Testis (tissue), 2 donors: ENCODE measurements at regions not wholly inside any gene's neighbourhood (a gene's known extent, or its start where the extent isn't known, plus 50 kb on each side); places are given as distances from the start of the nearest gene placed in this dataset.
"Not testable (repeated sequence)": the region's sequence is repeated elsewhere in the genome, so short reads cannot be mapped to it uniquely, and the experiment has no call there.

Experiments used
- DNase-seq: peaks from one replicate; pipeline ENCODE4 v3.0.0-alpha.2; 2019
- H3K27ac ChIP-seq, 2 donors: fragments of 200-600 bp; sonication (generic); one replicate each; pipeline ENCODE4 v1.5.1; 2019
- H3K27me3 ChIP-seq: fragments of 200-600 bp; sonication (generic); one replicate; pipeline ENCODE4 v1.5.1; 2019
- H3K36me3 ChIP-seq: fragments of 200-600 bp; sonication (generic); one replicate; pipeline ENCODE4 v1.5.1; 2017; ENCODE audit warnings: low read depth; ENCODE audit errors: missing control alignments
- H3K4me1 ChIP-seq: fragments of 200-600 bp; sonication (generic); one replicate; pipeline ENCODE4 v1.5.1; 2019
- H3K4me3 ChIP-seq, 2 donors: fragments of 200-600 bp; sonication (generic); one replicate each; pipeline ENCODE4 v1.5.1; 2017 to 2019
- H3K9me3 ChIP-seq: fragments of 200-600 bp; sonication (generic); one replicate; pipeline ENCODE4 v1.5.1; 2017
- CTCF ChIP-seq, 3 experiments: fragments of 450-650 bp in 2 of 3; fragments of 200-600 bp in 1 of 3; sonication (generic) in 1 of 3; IDR thresholded peaks; one replicate each; pipeline ENCODE4 v1.5.1; 2016 to 2019; ENCODE audit warnings: antibody characterized with exemption in 3 of 3, mild to moderate bottlenecking in 2 of 3, moderate library complexity in 1 of 3
- POLR2A ChIP-seq: fragments of 450-650 bp; IDR thresholded peaks from one replicate; pipeline ENCODE4 v1.6.1; 2017; ENCODE audit warnings: antibody characterized with exemption, mild to moderate bottlenecking, moderate library complexity
- WGBS, 2 donors: methylation state at CpG; one replicate each; pipeline ENCODE4 v1.1.5; 2018; 5-methylcytosine and 5-hydroxymethylcytosine counted together
- intact Hi-C: fragments of 100-400 bp; cut with DNase I; formaldehyde crosslinking; loops from one replicate; pipeline ENCODE4 v1.15.1; 2023; ENCODE audit warnings: low total_unique reads

GRCh38 chr4:79597266-79597665 is 189.2 kb upstream of the GK2 start:
- intact Hi-C loops: no loop called here
- H3K27me3 ChIP-seq: no peaks in the 10 kb centered on the region
- H3K27ac ChIP-seq: no peak overlapping the region
- DNase-seq: no peak
- 51 to 59% methylated on average over 2 of the region's 2 CpGs for WGBS, 2 donors
- no peak overlapping the region for H3K4me3 ChIP-seq
- H3K9me3 ChIP-seq: no peaks in the 10 kb centered on the region
- TF ChIP-seq CTCF (IDR thresholded peaks at IDR 0.05) (no peak), POLR2A (no peak)
- no peaks in the 10 kb centered on the region for H3K36me3 ChIP-seq
- no peaks in the 10 kb centered on the region for H3K4me1 ChIP-seq

DNA sequence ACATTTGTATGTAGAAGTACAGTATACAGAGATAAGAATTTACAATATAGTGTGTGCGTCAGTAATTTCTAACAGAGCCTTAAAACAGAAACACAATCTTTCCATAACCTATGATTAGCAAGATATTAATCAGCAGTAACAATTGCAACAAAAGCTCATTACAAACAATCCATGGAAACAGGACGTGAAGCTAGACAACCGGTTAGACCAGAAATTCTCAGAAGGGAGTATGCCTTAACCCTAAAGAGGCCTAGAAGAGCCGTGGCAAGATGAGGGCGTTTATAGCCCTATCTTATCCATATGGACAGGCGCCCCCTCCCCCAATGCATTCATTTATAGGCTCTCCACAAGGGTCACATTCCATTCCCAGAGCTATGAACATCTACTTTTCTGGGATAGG is 184.2 kb upstream of the GK2 start:
- H3K4me3 ChIP-seq, DNase-seq, intact Hi-C loops, H3K36me3 ChIP-seq, H3K4me1 ChIP-seq, H3K9me3 ChIP-seq, H3K27ac ChIP-seq, H3K27me3 ChIP-seq: not testable (repeated sequence)
- 77 to 84% methylated on average over 6 of the region's 6 CpGs for WGBS, 2 donors

- no peaks in the 10 kb centered on the region for H3K36me3 ChIP-seq
- no peak for DNase-seq
- 90 to 100% methylated on average over 1 of the region's 1 CpG for WGBS, 2 donors
- no peaks in the 10 kb centered on the region for H3K4me1 ChIP-seq
- intact Hi-C loops: no loop called here
- H3K4me3 ChIP-seq: no peak overlapping the region
- no peaks in the 10 kb centered on the region for H3K9me3 ChIP-seq
- H3K27ac ChIP-seq: no peak overlapping the region
- H3K27me3 ChIP-seq: no peaks in the 10 kb centered on the region
- TF ChIP-seq CTCF (IDR thresholded peaks at IDR 0.05) (no peak), POLR2A (no peak)
Measured at GRCh38 chr4:79588679-79589078, 180.7 kb upstream of the GK2 start.

- intact Hi-C loops, H3K4me3 ChIP-seq, H3K27me3 ChIP-seq, H3K27ac ChIP-seq, H3K4me1 ChIP-seq, H3K9me3 ChIP-seq, DNase-seq, H3K36me3 ChIP-seq: not testable (repeated sequence)
- WGBS, 2 donors: 93 to 95% methylated on average over 2 of the region's 2 CpGs
Measured at GRCh38 chr4:79587207-79587606, 179.2 kb upstream of the GK2 start.

GRCh38 chr4:79585834-79586233 is 177.8 kb upstream of the GK2 start:
- Histone ChIP-seq H3K27ac (no peak overlapping the region), H3K4me3 (no peak overlapping the region), H3K4me1 (no peaks in the 10 kb centered on the region), H3K27me3 (no peaks in the 10 kb centered on the region), H3K9me3 (no peaks in the 10 kb centered on the region), H3K36me3 (no peaks in the 10 kb centered on the region)
- no peak for DNase-seq
- 84 to 87% methylated on average over 3 of the region's 3 CpGs for WGBS, 2 donors
- intact Hi-C loops: no loop called here
- TF ChIP-seq POLR2A: no peak
- no peak for TF ChIP-seq CTCF (IDR thresholded peaks at IDR 0.05)

- Histone ChIP-seq H3K36me3 (no peaks in the 10 kb centered on the region), H3K9me3 (no peaks in the 10 kb centered on the region), H3K27ac (no peak overlapping the region), H3K27me3 (no peaks in the 10 kb centered on the region), H3K4me1 (no peaks in the 10 kb centered on the region), H3K4me3 (no peak overlapping the region)
- TF ChIP-seq POLR2A (no peak), CTCF (IDR thresholded peaks at IDR 0.05) (no peak)
- DNase-seq: no peak
- WGBS, 2 donors: 68 to 73% methylated on average over 2 of the region's 2 CpGs
- intact Hi-C loops: no loop called here
Measured at GRCh38 chr4:79585330-79585729, 177.3 kb upstream of the GK2 start.
